HCT116 (cell line): ENCODE measurements at regions not wholly inside any gene's neighbourhood (a gene's known extent, or its start where the extent isn't known, plus 50 kb on each side); places are given as distances from the start of the nearest gene placed in this dataset.

Experiments
- ATAC-seq: fragments of 200-7000 bp; cut with Tn5 transposase; 2 replicates; pipeline ENCODE4 v1.9.1; 2020; ENCODE audit warnings: mild to moderate bottlenecking, moderate library complexity
- BruUV-seq: library from RNA; stranded (reverse); fragments of 400-500 nt; replicated peaks from 2 replicates; lab custom pipeline; 2021; lab: Mats Ljungman, UMichigan
- CTCF ChIA-PET: fragments of 300-600 bp; sonication (Branson Sonifier 250); formaldehyde crosslinking; loops from one replicate; lab custom pipeline; 2021; ENCODE audit warnings: antibody characterized with exemption; lab: Charles Lee
- POLR2A ChIA-PET: fragments of 300-600, 350-600 bp; sonication (Branson Sonifier 250); formaldehyde crosslinking; loops from one replicate; lab custom pipeline; 2021; ENCODE audit warnings: antibody characterized with exemption; lab: Charles Lee
- RAD21 ChIA-PET, 2 experiments: fragments of 300-600 bp; sonication (Branson Sonifier 250); formaldehyde crosslinking; loops; one replicate each; lab custom pipeline; 2023; ENCODE audit warnings: low total read pairs in 2 of 2; ENCODE audit not compliant: uncharacterized antibody in 2 of 2, unreplicated experiment in 2 of 2, low non-redundant PET in 1 of 2; lab: Charles Lee
- DNase-seq: peaks from one replicate; pipeline ENCODE4 v3.0.0-alpha.2; 2010; ENCODE audit warnings: low read depth, low spot score
- H2AFZ ChIP-seq: fragments of 200-600 bp; shearing (Covaris generic), sonication (generic); 2 replicates; pipeline ENCODE4 v1.6.1; 2017; ENCODE audit warnings: low read depth, mixed run types, mixed read lengths, antibody characterized with exemption, low read length; ENCODE audit not compliant: poor library complexity, severe bottlenecking
- H3K27ac ChIP-seq: 2 replicates; pipeline ENCODE4 v1.5.1; 2012; ENCODE audit warnings: low read depth, low read length
- H3K27me3 ChIP-seq: fragments of 200-600 bp; sonication (generic); 2 replicates; pipeline ENCODE4 v1.6.1; 2016; ENCODE audit warnings: mixed run types, low read length, mixed read lengths; ENCODE audit not compliant: insufficient read depth
- H3K36me3 ChIP-seq, 2 experiments: fragments of 200-500 bp in 1 of 2; fragments of 200-600 bp in 1 of 2; sonication (Bioruptor generic) in 1 of 2; sonication (generic) in 1 of 2; 2 replicates each; pipeline versions ENCODE4 v1.5.1 to v1.6.1; 2014 to 2016; ENCODE audit warnings: low read length in 2 of 2, inconsistent platforms in 1 of 2, mixed read lengths in 1 of 2, mixed run types in 1 of 2; ENCODE audit not compliant: insufficient read depth in 2 of 2, control insufficient read depth in 1 of 2
- H3K4me1 ChIP-seq, 2 experiments: fragments of 200-600 bp in 1 of 2; sonication (generic) in 1 of 2; 2 replicates each; pipeline versions ENCODE4 v1.5.1 to v1.6.1; 2012 to 2017; ENCODE audit warnings: low read length in 2 of 2, inconsistent platforms in 1 of 2, mild to moderate bottlenecking in 1 of 2, mixed read lengths in 1 of 2, mixed run types in 1 of 2, moderate library complexity in 1 of 2; ENCODE audit not compliant: insufficient read depth in 2 of 2, control insufficient read depth in 1 of 2
- H3K4me2 ChIP-seq: fragments of 200-600 bp; sonication (generic); 2 replicates; pipeline ENCODE4 v1.6.1; 2017; ENCODE audit warnings: mixed run types, low read length, mixed read lengths
- H3K4me3 ChIP-seq, 2 experiments: fragments of 200-600 bp in 1 of 2; sonication (generic) in 1 of 2; replicated peaks in 1 of 2; 2 replicates each; pipeline ENCODE4 v1.5.1; 2011 to 2016; ENCODE audit warnings: low read length in 2 of 2, control low read depth in 1 of 2, low read depth in 1 of 2, mild to moderate bottlenecking in 1 of 2, mixed read lengths in 1 of 2, mixed run types in 1 of 2
- H3K79me2 ChIP-seq: fragments of 200-600 bp; sonication (generic); 2 replicates; pipeline ENCODE4 v1.6.1; 2017; ENCODE audit warnings: mild to moderate bottlenecking, mixed run types, low read length, moderate library complexity, mixed read lengths; ENCODE audit not compliant: insufficient read depth
- H3K9ac ChIP-seq: fragments of 200-600 bp; sonication (generic); 2 replicates; pipeline ENCODE4 v1.6.1; 2016; ENCODE audit warnings: low read length, mixed read lengths
- H3K9me2 ChIP-seq: fragments of 200-600 bp; sonication (generic), shearing (Covaris generic); 2 replicates; pipeline ENCODE4 v1.6.1; 2017; ENCODE audit warnings: mixed run types, mild to moderate bottlenecking, moderate library complexity; ENCODE audit not compliant: insufficient read depth
- H3K9me3 ChIP-seq, 2 experiments: fragments of 200-500 bp in 1 of 2; fragments of 200-600 bp in 1 of 2; sonication (Bioruptor generic) in 1 of 2; sonication (generic) in 1 of 2; 2 replicates each; pipeline ENCODE4 v1.6.1; 2014 to 2017; ENCODE audit warnings: low read length in 2 of 2, mixed read lengths in 2 of 2, inconsistent platforms in 1 of 2, low read depth in 1 of 2, mild to moderate bottlenecking in 1 of 2, mixed run types in 1 of 2, moderate library complexity in 1 of 2; ENCODE audit not compliant: control insufficient read depth in 1 of 2, insufficient read depth in 1 of 2
- H4K20me1 ChIP-seq: fragments of 200-600 bp; sonication (generic), shearing (Covaris generic); 2 replicates; pipeline ENCODE4 v1.6.1; 2017; ENCODE audit warnings: mixed run types, mild to moderate bottlenecking, moderate library complexity; ENCODE audit not compliant: insufficient read depth
- ATF3 ChIP-seq: IDR thresholded peaks from 2 replicates; pipeline ENCODE4 v1.6.1; 2012
- CTCF ChIP-seq, 3 experiments: fragments of 200-600 bp in 1 of 3; sonication (generic) in 1 of 3; IDR thresholded peaks in 2 of 3; conservative IDR thresholded peaks in 1 of 3; 2 replicates each; pipeline ENCODE4 v1.5.1; 2012 to 2017; ENCODE audit warnings: low read depth in 2 of 3, low read length in 2 of 3, antibody characterized with exemption in 1 of 3, borderline replicate concordance in 1 of 3, control low read depth in 1 of 3, mild to moderate bottlenecking in 1 of 3, mixed read lengths in 1 of 3, mixed run types in 1 of 3, moderate library complexity in 1 of 3; ENCODE audit not compliant: insufficient read depth in 1 of 3
- EZH2phosphoT487 ChIP-seq: fragments of 200-600 bp; IDR thresholded peaks from 2 replicates; pipeline ENCODE4 v1.6.1; 2018; ENCODE audit warnings: antibody characterized with exemption, borderline replicate concordance
- FOSL1 ChIP-seq: IDR thresholded peaks from 2 replicates; pipeline ENCODE4 v1.6.1; 2012; ENCODE audit warnings: low read depth
- POLR2A ChIP-seq: IDR thresholded peaks from 2 replicates; pipeline ENCODE4 v1.7.0; 2011; ENCODE audit warnings: borderline replicate concordance; ENCODE audit not compliant: insufficient read depth, insufficient read length; ENCODE audit errors: extremely low read depth
- RAD21 ChIP-seq: IDR thresholded peaks from 2 replicates; pipeline ENCODE4 v1.6.1; 2012; ENCODE audit warnings: low read depth, mild to moderate bottlenecking
- SIN3A ChIP-seq: IDR thresholded peaks from 2 replicates; pipeline ENCODE4 v1.6.1; 2012; ENCODE audit warnings: low read depth
- TCF7L2 ChIP-seq: IDR thresholded peaks from 2 replicates; pipeline ENCODE4 v1.7.0; 2011; ENCODE audit warnings: borderline replicate concordance, inconsistent platforms; ENCODE audit not compliant: insufficient read depth, insufficient read length; ENCODE audit errors: extremely low read depth
- YY1 ChIP-seq: IDR thresholded peaks from 2 replicates; pipeline ENCODE4 v1.6.1; 2011; ENCODE audit warnings: low read length, low read depth, moderate library complexity, mild to moderate bottlenecking; ENCODE audit not compliant: insufficient replicate concordance; ENCODE audit errors: extremely low read depth
- ZFX ChIP-seq: fragments of 450-650 bp; IDR thresholded peaks from 2 replicates; pipeline ENCODE4 v1.6.1; 2017
- intact Hi-C: fragments of 100-400 bp; cut with micrococcal nuclease; formaldehyde crosslinking; loops from 2 replicates; pipeline ENCODE4 v1.10.0; 2022

- no peak for TF ChIP-seq CTCF (IDR thresholded peaks at IDR 0.05 in 2 of 3, conservative IDR thresholded peaks at IDR 0.05 in 1 of 3; ENCODE audit: borderline replicate concordance in 1 of 3, insufficient read depth in 1 of 3, low read depth in 2 of 3, low read length in 2 of 3)
- TF ChIP-seq POLR2A, result no peak
- TF ChIP-seq EZH2phosphoT487, result no peak
- TF ChIP-seq TCF7L2, result no peak
- TF ChIP-seq RAD21, result no peak
- TF ChIP-seq ZFX, result no peak
- TF ChIP-seq ATF3, result no peak
- no peak for TF ChIP-seq FOSL1
- TF ChIP-seq YY1, result no peak
Observed at GRCh38 chr18:42635378-42636048, 480.0 kb downstream of the RIT2 start (continued).

GRCh38 chr18:42636309-42636708 lies 479.2 kb downstream of the RIT2 start:
- CTCF ChIA-PET, result no interaction called here
- H3K4me3 ChIP-seq, result no peak overlapping the region
- no peak overlapping the region for H2AFZ ChIP-seq
- no peaks in the 10 kb centered on the region for H3K9me2 ChIP-seq
- intact Hi-C loops, result no loop called here
- no peaks in the 10 kb centered on the region for H3K36me3 ChIP-seq
- POLR2A ChIA-PET, result no interaction called here
- no peaks in the 10 kb centered on the region for H4K20me1 ChIP-seq
- BruUV-seq, result no TSS peak
- no peaks in the 10 kb centered on the region for H3K4me1 ChIP-seq
- ATAC-seq (no peak), DNase-seq (no peak)
- no peaks in the 10 kb centered on the region for H3K27me3 ChIP-seq
- peaks cover 6 to 21% of the 10 kb centered on the region in 2 experiments; a peak in 3 of 4 replicates for H3K9me3 ChIP-seq
- no peaks in the 10 kb centered on the region for H3K79me2 ChIP-seq
- H3K4me2 ChIP-seq, result no peak overlapping the region
- no peak overlapping the region for H3K9ac ChIP-seq
- no peak for TF ChIP-seq SIN3A
- TF ChIP-seq ATF3, result no peak
- TF ChIP-seq EZH2phosphoT487, result no peak
- no peak for TF ChIP-seq FOSL1
- no peak overlapping the region for H3K27ac ChIP-seq
- RAD21 ChIA-PET, result no interaction called here
